Activated B cell treated with CpG ODN at 0.5 μM for 24 hours (primary cell): ENCODE measurements at regions not wholly inside any gene's neighbourhood (a gene's known extent, or its start where the extent isn't known, plus 50 kb on each side); places are given as distances from the start of the nearest gene placed in this dataset.

Experiments
- ATAC-seq: fragments of 200-7000 bp; cut with Tn5 transposase; one replicate; pipeline ENCODE4 v1.10.0; 2021; ENCODE audit warnings: low read depth, mild to moderate bottlenecking, moderate library complexity
- CTCF ChIA-PET: fragments of 350-600 bp; sonication (Branson Sonifier 250); formaldehyde crosslinking; loops from one replicate; lab custom pipeline; 2021; ENCODE audit warnings: antibody characterized with exemption; lab: Charles Lee
- POLR2A ChIA-PET: fragments of 350-600 bp; sonication (Branson Sonifier 250); formaldehyde crosslinking; loops from one replicate; lab custom pipeline; 2021; ENCODE audit warnings: antibody characterized with exemption; lab: Charles Lee
- DNase-seq: peaks from one replicate; pipeline ENCODE4 v3.0.0; 2022
- H3K27ac Mint-ChIP-seq: one replicate; pipeline ENCODE4 v1.8.0; 2020; ENCODE audit warnings: mixed read lengths
- H3K27me3 Mint-ChIP-seq: one replicate; pipeline ENCODE4 v1.8.0; 2021; ENCODE audit warnings: mixed read lengths
- H3K36me3 Mint-ChIP-seq: one replicate; pipeline ENCODE4 v1.8.0; 2021; ENCODE audit warnings: low read depth, mixed read lengths
- H3K4me1 Mint-ChIP-seq: one replicate; pipeline ENCODE4 v1.8.0; 2021; ENCODE audit warnings: mixed read lengths
- H3K4me3 Mint-ChIP-seq: one replicate; pipeline ENCODE4 v1.8.0; 2020; ENCODE audit warnings: mild to moderate bottlenecking, mixed read lengths
- H3K9me3 Mint-ChIP-seq: one replicate; pipeline ENCODE4 v1.8.0; 2020; ENCODE audit warnings: mixed read lengths
- intact Hi-C: fragments of 100-400 bp; cut with micrococcal nuclease; formaldehyde crosslinking; loops from one replicate; pipeline ENCODE4 v1.15.1; 2024
- TF ChIP-seq, protein P1 (sequence below): fragments of 200-600 bp; IDR thresholded peaks from one replicate; pipeline ENCODE4 v1.8.0; 2022; ENCODE audit warnings: antibody characterized with exemption, mild to moderate bottlenecking

DNA sequence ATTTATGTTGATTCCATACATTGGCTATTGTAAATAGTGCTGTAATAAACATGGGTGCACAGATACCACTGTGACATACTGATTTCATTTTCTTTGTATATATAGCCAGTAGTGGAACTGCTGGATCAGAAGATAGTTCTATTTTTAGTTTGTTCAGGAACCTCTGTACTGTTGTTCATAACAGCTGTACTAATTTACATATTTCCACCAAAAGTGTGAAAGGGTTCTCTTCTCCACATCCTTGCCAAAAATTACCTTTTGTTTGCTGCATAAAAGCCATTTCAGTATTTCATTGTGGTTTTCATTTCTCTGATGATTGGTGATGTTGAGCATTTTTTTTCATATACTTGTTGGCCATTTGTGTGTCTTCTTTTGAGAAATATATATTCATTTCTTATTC is 1962.1 kb downstream of the PCDH9 start:
- CTCF ChIA-PET: no interaction called here
- DNase-seq: no peak
- POLR2A ChIA-PET: no interaction called here
- Mint-ChIP-seq H3K27ac (no peak overlapping the region), H3K36me3 (no peaks in the 10 kb centered on the region), H3K27me3 (no peaks in the 10 kb centered on the region), H3K4me1 (no peaks in the 10 kb centered on the region), H3K4me3 (no peak overlapping the region), H3K9me3 (no peaks in the 10 kb centered on the region)
- TF ChIP-seq, protein P1, sequence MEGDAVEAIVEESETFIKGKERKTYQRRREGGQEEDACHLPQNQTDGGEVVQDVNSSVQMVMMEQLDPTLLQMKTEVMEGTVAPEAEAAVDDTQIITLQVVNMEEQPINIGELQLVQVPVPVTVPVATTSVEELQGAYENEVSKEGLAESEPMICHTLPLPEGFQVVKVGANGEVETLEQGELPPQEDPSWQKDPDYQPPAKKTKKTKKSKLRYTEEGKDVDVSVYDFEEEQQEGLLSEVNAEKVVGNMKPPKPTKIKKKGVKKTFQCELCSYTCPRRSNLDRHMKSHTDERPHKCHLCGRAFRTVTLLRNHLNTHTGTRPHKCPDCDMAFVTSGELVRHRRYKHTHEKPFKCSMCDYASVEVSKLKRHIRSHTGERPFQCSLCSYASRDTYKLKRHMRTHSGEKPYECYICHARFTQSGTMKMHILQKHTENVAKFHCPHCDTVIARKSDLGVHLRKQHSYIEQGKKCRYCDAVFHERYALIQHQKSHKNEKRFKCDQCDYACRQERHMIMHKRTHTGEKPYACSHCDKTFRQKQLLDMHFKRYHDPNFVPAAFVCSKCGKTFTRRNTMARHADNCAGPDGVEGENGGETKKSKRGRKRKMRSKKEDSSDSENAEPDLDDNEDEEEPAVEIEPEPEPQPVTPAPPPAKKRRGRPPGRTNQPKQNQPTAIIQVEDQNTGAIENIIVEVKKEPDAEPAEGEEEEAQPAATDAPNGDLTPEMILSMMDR: no peak
- intact Hi-C loops: no loop called here
- no peak for ATAC-seq

DNA sequence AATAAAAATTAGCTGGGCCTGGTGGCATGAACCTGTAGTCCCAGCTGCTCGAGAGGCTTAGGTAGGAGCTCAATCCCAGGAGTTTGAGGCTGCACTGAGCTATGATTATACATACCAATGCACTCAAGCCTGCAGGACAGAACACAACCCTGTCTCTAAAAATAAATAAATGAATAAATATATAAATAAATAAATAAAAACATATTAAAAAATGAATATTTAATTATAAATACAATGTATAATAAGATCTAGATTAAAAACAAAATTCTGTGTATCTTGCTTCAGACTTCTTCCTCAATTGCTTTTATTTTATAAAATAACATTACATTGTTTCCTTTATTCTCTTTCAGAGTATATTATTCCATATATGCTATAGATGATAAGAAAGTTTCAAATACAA is 1964.1 kb downstream of the PCDH9 start:
- Mint-ChIP-seq H3K27ac (no peak overlapping the region), H3K9me3 (no peaks in the 10 kb centered on the region), H3K4me3 (no peak overlapping the region), H3K4me1 (no peaks in the 10 kb centered on the region), H3K27me3 (no peaks in the 10 kb centered on the region), H3K36me3 (no peaks in the 10 kb centered on the region)
- DNase-seq (no peak), ATAC-seq (no peak)
- intact Hi-C loops: no loop called here
- CTCF ChIA-PET: no interaction called here
- POLR2A ChIA-PET: no interaction called here
- TF ChIP-seq, protein P1: no peak

DNA sequence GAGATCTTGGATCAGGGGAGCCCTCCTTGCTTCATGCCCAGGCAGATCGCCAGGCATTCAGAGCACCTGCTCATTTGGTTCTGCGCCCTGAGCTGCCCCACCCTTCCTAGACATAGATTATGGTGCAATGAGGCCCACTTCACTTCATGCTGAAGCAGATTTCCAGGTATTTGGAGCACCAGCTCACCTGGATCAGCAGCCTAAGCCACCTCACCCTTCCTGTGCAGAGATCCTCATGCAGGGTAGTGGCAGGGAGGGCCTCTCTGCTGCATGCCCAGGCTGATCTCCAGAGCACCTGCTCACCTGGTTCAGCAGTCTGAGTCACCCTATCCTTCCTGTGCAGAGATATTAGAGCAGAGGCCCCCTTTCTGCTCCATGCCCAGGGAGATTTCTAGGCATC is 1966.1 kb downstream of the PCDH9 start:
- ChIA-PET POLR2A (no interaction called here), CTCF (no interaction called here)
- no peak for ATAC-seq
- Mint-ChIP-seq H3K36me3 (no peaks in the 10 kb centered on the region), H3K9me3 (no peaks in the 10 kb centered on the region), H3K4me1 (no peaks in the 10 kb centered on the region), H3K27ac (no peak overlapping the region), H3K27me3 (no peaks in the 10 kb centered on the region), H3K4me3 (no peak overlapping the region)
- DNase-seq: no peak
- intact Hi-C loops: no loop called here
- TF ChIP-seq, protein P1: no peak

DNA sequence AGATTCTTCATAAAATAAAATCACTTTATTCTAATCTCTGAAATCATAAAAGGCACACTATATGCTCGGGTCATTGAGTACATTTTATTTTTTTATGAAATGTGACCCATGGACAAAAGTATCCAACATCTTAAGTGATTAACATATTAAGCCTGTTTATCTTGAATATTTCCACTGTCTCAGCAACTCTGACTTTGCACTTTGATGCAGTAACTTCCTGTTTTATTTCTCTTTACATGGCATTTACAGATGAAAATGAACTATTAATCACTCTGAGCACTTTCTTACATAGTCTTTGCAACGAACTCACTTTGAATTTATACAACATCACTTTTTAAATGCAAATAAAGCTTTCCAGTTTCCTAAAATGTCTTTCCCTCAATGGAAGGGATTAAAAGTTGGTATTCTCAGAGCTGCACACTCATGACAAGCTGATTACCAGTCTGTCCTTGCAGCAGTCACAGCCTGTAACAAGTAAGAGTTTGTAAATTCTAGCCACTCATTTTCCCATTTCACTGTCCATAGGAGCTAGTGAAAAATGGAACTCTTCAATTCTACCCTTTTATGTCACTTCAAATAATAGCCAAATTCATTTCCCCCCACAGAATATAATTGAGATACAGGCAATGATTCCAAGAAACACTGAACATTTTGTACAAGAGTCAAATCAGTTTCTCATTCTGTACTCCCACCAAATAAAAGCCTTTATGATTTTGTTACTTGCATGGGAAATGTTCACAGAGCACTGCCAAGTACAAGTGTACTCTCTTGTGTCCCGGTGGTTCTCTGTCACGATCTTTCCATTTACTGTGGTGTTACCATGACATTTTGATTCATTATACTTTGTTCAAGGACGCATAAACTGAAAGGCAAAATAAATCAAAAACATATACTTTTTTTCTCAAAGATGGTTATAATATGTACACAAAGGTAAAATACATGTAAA is 1968.9 kb downstream of the PCDH9 start:
- H3K9me3 Mint-ChIP-seq: no peaks in the 10 kb centered on the region
- H3K27ac Mint-ChIP-seq: no peak overlapping the region
- TF ChIP-seq, protein P1: no peak
- no peak overlapping the region for H3K4me3 Mint-ChIP-seq
- ChIA-PET CTCF (no interaction called here), POLR2A (no interaction called here)
- intact Hi-C loops: no loop called here
- H3K27me3 Mint-ChIP-seq: no peaks in the 10 kb centered on the region
- no peaks in the 10 kb centered on the region for H3K36me3 Mint-ChIP-seq
- no peak for DNase-seq
- H3K4me1 Mint-ChIP-seq: no peaks in the 10 kb centered on the region
- ATAC-seq: no peak

DNA sequence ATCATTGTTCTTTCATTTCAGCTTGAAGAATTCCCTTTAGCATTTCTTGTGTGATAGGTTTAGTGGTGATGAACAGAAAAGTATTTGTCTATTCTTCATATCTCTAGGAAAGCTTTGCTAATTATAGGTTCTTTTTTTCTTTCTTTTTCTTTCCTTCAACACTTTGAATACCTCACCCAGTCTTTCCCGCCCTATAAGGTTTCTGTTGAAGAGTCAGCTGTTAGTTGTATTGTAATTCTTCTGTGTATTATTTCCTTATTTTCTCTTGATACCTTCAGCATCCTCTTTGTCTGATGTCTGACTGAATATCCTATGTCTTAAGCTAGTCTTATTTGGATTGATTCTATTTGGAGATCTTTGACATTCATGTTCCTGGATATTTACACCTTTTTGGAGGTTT is 1989.4 kb downstream of the PCDH9 start:
- H3K27ac Mint-ChIP-seq: no peak overlapping the region
- ATAC-seq (no peak), DNase-seq (no peak)
- intact Hi-C loops: no loop called here
- peaks cover 16% of the 10 kb centered on the region for H3K9me3 Mint-ChIP-seq
- no peaks in the 10 kb centered on the region for H3K27me3 Mint-ChIP-seq
- no peak overlapping the region for H3K4me3 Mint-ChIP-seq
- POLR2A ChIA-PET: no interaction called here
- no peaks in the 10 kb centered on the region for H3K36me3 Mint-ChIP-seq
- CTCF ChIA-PET: no interaction called here
- TF ChIP-seq, protein P1: no peak
- H3K4me1 Mint-ChIP-seq: no peaks in the 10 kb centered on the region
